ENCODE measurements at regions not wholly inside any gene's neighbourhood (a gene's known extent, or its start where the extent isn't known, plus 50 kb on each side); places are given as distances from the start of the nearest gene placed in this dataset.

DNA sequence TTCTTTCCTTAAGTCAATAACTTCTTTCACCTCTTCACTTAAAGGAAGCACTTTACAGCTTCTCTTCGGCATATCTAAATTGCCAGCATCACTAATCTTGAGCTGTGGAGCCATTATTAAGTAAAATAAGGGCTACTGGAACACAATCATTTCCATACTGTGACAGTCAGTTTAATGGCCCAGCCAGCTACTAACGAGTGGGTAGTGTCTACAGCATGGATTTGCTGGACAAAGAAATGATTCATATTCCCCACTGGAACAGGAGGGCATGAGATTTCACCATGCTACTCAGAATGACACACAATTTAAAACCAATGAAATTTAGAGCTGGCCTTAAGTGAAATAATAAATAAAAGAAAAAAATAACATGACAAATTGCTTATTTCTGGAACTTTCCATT, 72.1 kb downstream of the DDIT4L start:
- WGBS, 2 donors, result 67 to 76% methylated on average over 2 of the region's 2 CpGs
- ATAC-seq (ENCODE audit: low FRiP score in 2 of 2) (no peak), DNase-seq (no peak)
- no peaks in the 10 kb centered on the region for H3K27me3 ChIP-seq
- no peak overlapping the region for H3K4me3 ChIP-seq
- no peaks in the 10 kb centered on the region for H3K4me1 ChIP-seq
- no peak overlapping the region for H3K27ac ChIP-seq
- H3K9me3 ChIP-seq, result no peaks in the 10 kb centered on the region
- TF ChIP-seq POLR2AphosphoS5 (IDR thresholded peaks at IDR 0.05), result no peak
- no peak for TF ChIP-seq POLR2A (IDR thresholded peaks at IDR 0.05)
- TF ChIP-seq, protein P1, sequence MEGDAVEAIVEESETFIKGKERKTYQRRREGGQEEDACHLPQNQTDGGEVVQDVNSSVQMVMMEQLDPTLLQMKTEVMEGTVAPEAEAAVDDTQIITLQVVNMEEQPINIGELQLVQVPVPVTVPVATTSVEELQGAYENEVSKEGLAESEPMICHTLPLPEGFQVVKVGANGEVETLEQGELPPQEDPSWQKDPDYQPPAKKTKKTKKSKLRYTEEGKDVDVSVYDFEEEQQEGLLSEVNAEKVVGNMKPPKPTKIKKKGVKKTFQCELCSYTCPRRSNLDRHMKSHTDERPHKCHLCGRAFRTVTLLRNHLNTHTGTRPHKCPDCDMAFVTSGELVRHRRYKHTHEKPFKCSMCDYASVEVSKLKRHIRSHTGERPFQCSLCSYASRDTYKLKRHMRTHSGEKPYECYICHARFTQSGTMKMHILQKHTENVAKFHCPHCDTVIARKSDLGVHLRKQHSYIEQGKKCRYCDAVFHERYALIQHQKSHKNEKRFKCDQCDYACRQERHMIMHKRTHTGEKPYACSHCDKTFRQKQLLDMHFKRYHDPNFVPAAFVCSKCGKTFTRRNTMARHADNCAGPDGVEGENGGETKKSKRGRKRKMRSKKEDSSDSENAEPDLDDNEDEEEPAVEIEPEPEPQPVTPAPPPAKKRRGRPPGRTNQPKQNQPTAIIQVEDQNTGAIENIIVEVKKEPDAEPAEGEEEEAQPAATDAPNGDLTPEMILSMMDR (IDR thresholded peaks at IDR 0.05), result no peak
- no peak for TF ChIP-seq EP300 (IDR thresholded peaks at IDR 0.05)
- H3K36me3 ChIP-seq, result no peaks in the 10 kb centered on the region

GRCh38 chr4:100117750-100118149, 72.5 kb downstream of the DDIT4L start:
- WGBS, 2 donors, result 90 to 92% methylated on average over 3 of the region's 3 CpGs
- Histone ChIP-seq H3K9me3 (no peaks in the 10 kb centered on the region), H3K27ac (no peak overlapping the region), H3K4me3 (no peak overlapping the region), H3K4me1 (no peaks in the 10 kb centered on the region), H3K27me3 (no peaks in the 10 kb centered on the region), H3K36me3 (no peaks in the 10 kb centered on the region)
- no peak for DNase-seq
- TF ChIP-seq POLR2AphosphoS5 (IDR thresholded peaks at IDR 0.05) (no peak), POLR2A (IDR thresholded peaks at IDR 0.05) (no peak), EP300 (IDR thresholded peaks at IDR 0.05) (no peak)
- TF ChIP-seq, protein P1 (IDR thresholded peaks at IDR 0.05), result no peak
- no peak for ATAC-seq (ENCODE audit: low FRiP score in 2 of 2)

DNA sequence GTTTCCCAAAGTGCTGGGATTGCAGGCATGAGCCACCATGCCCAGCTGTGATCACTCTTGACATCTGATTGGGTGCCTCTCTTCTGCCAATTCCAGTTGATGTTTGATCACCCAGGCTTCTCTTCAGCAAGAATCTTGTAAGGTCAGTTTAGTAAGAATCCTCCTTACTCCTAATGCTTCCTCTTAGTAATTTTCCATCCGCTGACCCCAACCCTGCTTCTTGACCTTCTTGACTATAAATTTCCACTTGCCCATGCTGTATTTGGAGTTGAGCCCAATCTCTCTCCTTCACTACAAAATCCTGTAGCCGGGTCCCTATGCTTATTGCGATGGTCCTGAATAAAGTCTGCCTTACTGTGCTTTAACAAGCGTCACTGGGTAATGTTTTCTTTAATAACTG, 75.4 kb downstream of the DDIT4L start:
- Histone ChIP-seq H3K9me3 (no peaks in the 10 kb centered on the region), H3K4me1 (no peaks in the 10 kb centered on the region), H3K4me3 (no peak overlapping the region), H3K27ac (no peak overlapping the region), H3K36me3 (no peaks in the 10 kb centered on the region), H3K27me3 (no peaks in the 10 kb centered on the region)
- 75 to 77% methylated on average over 4 of the region's 4 CpGs for WGBS, 2 donors
- DNase-seq (no peak), ATAC-seq (ENCODE audit: low FRiP score in 2 of 2) (no peak)
- TF ChIP-seq, protein P1 (IDR thresholded peaks at IDR 0.05), result no peak
- no peak for TF ChIP-seq POLR2A (IDR thresholded peaks at IDR 0.05)
- no peak for TF ChIP-seq EP300 (IDR thresholded peaks at IDR 0.05)
- TF ChIP-seq POLR2AphosphoS5 (IDR thresholded peaks at IDR 0.05), result no peak

DNA sequence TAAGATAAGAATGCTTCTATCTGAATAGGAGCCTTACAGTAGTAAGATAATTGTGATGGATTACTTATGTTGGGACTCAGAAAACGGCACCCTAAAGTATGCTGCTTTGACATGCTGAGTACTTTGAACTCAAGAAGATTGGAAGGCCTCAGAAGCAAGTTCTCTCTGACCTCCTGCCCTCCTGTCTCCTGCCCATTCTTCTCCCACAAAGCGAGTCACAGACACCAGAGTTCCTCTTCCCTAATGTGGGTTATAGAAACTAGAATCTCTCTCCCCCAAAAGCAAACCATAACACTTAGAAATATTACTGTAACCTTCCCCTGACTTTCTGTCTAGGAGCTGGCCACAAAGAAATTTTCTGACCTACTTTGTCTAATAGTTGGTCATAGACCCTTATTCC, 76.5 kb downstream of the DDIT4L start:
- Histone ChIP-seq H3K4me1 (no peaks in the 10 kb centered on the region), H3K4me3 (no peak overlapping the region), H3K9me3 (no peaks in the 10 kb centered on the region), H3K27me3 (no peaks in the 10 kb centered on the region), H3K27ac (no peak overlapping the region), H3K36me3 (no peaks in the 10 kb centered on the region)
- WGBS, 2 donors, result 69 to 74% methylated on average over 2 of the region's 2 CpGs
- no peak for TF ChIP-seq EP300 (IDR thresholded peaks at IDR 0.05)
- TF ChIP-seq, protein P1 (IDR thresholded peaks at IDR 0.05), result no peak
- no peak for TF ChIP-seq POLR2AphosphoS5 (IDR thresholded peaks at IDR 0.05)
- TF ChIP-seq POLR2A (IDR thresholded peaks at IDR 0.05), result no peak
- ATAC-seq (ENCODE audit: low FRiP score in 2 of 2) (no peak), DNase-seq (no peak)

- Histone ChIP-seq H3K27ac (no peak overlapping the region), H3K4me1 (no peaks in the 10 kb centered on the region), H3K4me3 (no peak overlapping the region), H3K9me3 (no peaks in the 10 kb centered on the region), H3K27me3 (no peaks in the 10 kb centered on the region), H3K36me3 (no peaks in the 10 kb centered on the region)
- ATAC-seq (ENCODE audit: low FRiP score in 2 of 2) (no peak), DNase-seq (no peak)
- 74 to 83% methylated on average over 1 of the region's 1 CpG for WGBS, 2 donors
- TF ChIP-seq, protein P1 (IDR thresholded peaks at IDR 0.05), result no peak
- TF ChIP-seq POLR2A (IDR thresholded peaks at IDR 0.05), result no peak
- no peak for TF ChIP-seq EP300 (IDR thresholded peaks at IDR 0.05)
- TF ChIP-seq POLR2AphosphoS5 (IDR thresholded peaks at IDR 0.05), result no peak
Observed at GRCh38 chr4:100113096-100113495, 77.2 kb downstream of the DDIT4L start.

All from upper lobe of left lung (tissue), 6 donors.